A549 (cell line): ENCODE measurements at regions not wholly inside any gene's neighbourhood (a gene's known extent, or its start where the extent isn't known, plus 50 kb on each side); places are given as distances from the start of the nearest gene placed in this dataset.

Experiments used
- CHD4 ChIP-seq: fragments of 200-600 bp; sonication (generic); IDR thresholded peaks from 2 replicates; pipeline ENCODE4 v1.6.1; 2016; ENCODE audit warnings: antibody characterized with exemption, mild to moderate bottlenecking, borderline replicate concordance
- CTCF ChIP-seq: fragments of >200 bp; sonication (Bioruptor Twin); formaldehyde crosslinking; IDR thresholded peaks from 3 replicates; pipeline ENCODE4 v1.5.1; 2016
- EP300 ChIP-seq, 2 experiments: fragments of >200 bp; sonication (Bioruptor Twin); formaldehyde crosslinking; IDR thresholded peaks; 2 replicates in 1 of 2; 3 replicates in 1 of 2; pipeline ENCODE4 v1.6.1; 2016 to 2017
- HOXA7 ChIP-seq: fragments of 250-450 bp; sonication (Bioruptor Pico); IDR thresholded peaks from 2 replicates; pipeline ENCODE4 v1.5.0; 2020; ENCODE audit warnings: mild to moderate bottlenecking, moderate library complexity
- KDM1A ChIP-seq: fragments of 200-600 bp; sonication (generic); IDR thresholded peaks from 2 replicates; pipeline ENCODE4 v1.6.1; 2016; ENCODE audit warnings: low read depth, mild to moderate bottlenecking
- KDM5A ChIP-seq: fragments of 200-600 bp; sonication (generic); IDR thresholded peaks from 2 replicates; pipeline ENCODE4 v1.6.1; 2016; ENCODE audit warnings: antibody characterized with exemption, mild to moderate bottlenecking
- MAFK ChIP-seq: fragments of 450-650 bp; IDR thresholded peaks from 2 replicates; pipeline ENCODE4 v1.6.1; 2014; ENCODE audit not compliant: partially characterized antibody
- PHF8 ChIP-seq: fragments of 200-600 bp; sonication (generic); IDR thresholded peaks from 2 replicates; pipeline ENCODE4 v1.6.1; 2016; ENCODE audit warnings: low read depth, mild to moderate bottlenecking, antibody characterized with exemption, moderate library complexity, borderline replicate concordance
- POLR2A ChIP-seq: IDR thresholded peaks from 2 replicates; pipeline ENCODE4 v1.6.1; 2012; ENCODE audit warnings: mild to moderate bottlenecking, low read length
- RAD21 ChIP-seq, 2 experiments: fragments of >200 bp in 1 of 2; sonication (Bioruptor Twin) in 1 of 2; formaldehyde crosslinking in 1 of 2; IDR thresholded peaks in 1 of 2; conservative IDR thresholded peaks in 1 of 2; 2 replicates in 1 of 2; 3 replicates in 1 of 2; pipeline ENCODE4 v1.6.1; 2012 to 2018; ENCODE audit warnings: inconsistent platforms in 1 of 2
- RFX5 ChIP-seq: fragments of 450-650 bp; IDR thresholded peaks from 2 replicates; pipeline ENCODE4 v1.7.1; 2014; ENCODE audit warnings: antibody characterized with exemption, mild to moderate bottlenecking, moderate library complexity
- TP53 ChIP-seq: fragments of 250-450 bp; sonication (Bioruptor Pico); IDR thresholded peaks from 2 replicates; pipeline ENCODE4 v1.5.0; 2021; ENCODE audit warnings: mild to moderate bottlenecking, moderate library complexity
- ZFP36 ChIP-seq: fragments of 450-650 bp; IDR thresholded peaks from 2 replicates; pipeline ENCODE4 v1.6.1; 2014; ENCODE audit warnings: borderline replicate concordance; ENCODE audit not compliant: partially characterized antibody

- no peak for TF ChIP-seq ZFP36
- no peak for TF ChIP-seq RAD21 (conservative IDR thresholded peaks at IDR 0.05 in 1 of 2, IDR thresholded peaks at IDR 0.05 in 1 of 2)
- TF ChIP-seq CTCF = no peak
- no peak for TF ChIP-seq RFX5
- no peak for TF ChIP-seq CHD4
- no peak for TF ChIP-seq TP53
- no peak for TF ChIP-seq KDM5A
- TF ChIP-seq MAFK = no peak
- TF ChIP-seq POLR2A = no peak
- no peak for TF ChIP-seq HOXA7 (CRISPR knock-in tag)
- TF ChIP-seq KDM1A = no peak
- no peak for TF ChIP-seq EP300 (IDR thresholded peaks at IDR 0.05)
- TF ChIP-seq PHF8 = no peak
These were observed 1129.4 kb downstream of the TSN start for GRCh38 chr2:122884889-122885288.
